Ovary (tissue), 7 donors: ENCODE measurements at regions not wholly inside any gene's neighbourhood (a gene's known extent, or its start where the extent isn't known, plus 50 kb on each side); places are given as distances from the start of the nearest gene placed in this dataset.

Experiments
- DNase-seq, 5 donors: peaks; one replicate each; pipeline ENCODE4 v3.0.0-alpha.2; 2019 to 2020
- H3K27ac ChIP-seq, 2 donors: fragments of 200-600 bp; one replicate each; pipeline versions ENCODE4 v1.5.1 to v1.8.0; 2019 to 2022
- H3K27me3 ChIP-seq: fragments of 200-600 bp; one replicate; pipeline ENCODE4 v1.8.0; 2022
- H3K36me3 ChIP-seq: fragments of 200-600 bp; sonication (generic); one replicate; pipeline ENCODE4 v1.5.1; 2019
- H3K4me1 ChIP-seq: one replicate; pipeline ENCODE4 v1.8.1; 2013; ENCODE audit warnings: mild to moderate bottlenecking, moderate library complexity; ENCODE audit not compliant: insufficient read depth
- H3K4me3 ChIP-seq: fragments of 200-600 bp; sonication (generic); one replicate; pipeline ENCODE4 v1.5.1; 2017
- H3K9me3 ChIP-seq, 2 donors: fragments of 200-600 bp in 1 of 2; sonication (generic) in 1 of 2; one replicate each; pipeline versions ENCODE4 v1.5.1 to v1.8.1; 2013 to 2019; ENCODE audit warnings: mild to moderate bottlenecking in 1 of 2, moderate library complexity in 1 of 2
- EP300 ChIP-seq: sonication (generic); formaldehyde crosslinking; IDR thresholded peaks from one replicate; pipeline ENCODE4 v1.6.1; 2017; ENCODE audit warnings: antibody characterized with exemption
- POLR2A ChIP-seq: fragments of 450-650 bp; IDR thresholded peaks from one replicate; pipeline ENCODE4 v1.6.1; 2017; ENCODE audit warnings: antibody characterized with exemption, mild to moderate bottlenecking, moderate library complexity
- WGBS, 3 donors: extraction: QIAGEN DNeasy Blood & Tissue Kit in 1 of 3; methylation state at CpG; one replicate each; pipeline versions ENCODE4 v1.1.5 to v1.1.7; 2013 to 2017; 5-methylcytosine and 5-hydroxymethylcytosine counted together
- intact Hi-C, 4 donors: fragments of 100-400 bp; cut with DNase I; formaldehyde crosslinking; loops; one replicate each; pipeline versions ENCODE4 v1.11.0 to v1.15.1; 2022 to 2023
- TF ChIP-seq, protein P1 (sequence below), 3 donors: fragments of 450-650 bp in 2 of 3; fragments of 200-600 bp in 1 of 3; IDR thresholded peaks; one replicate each; pipeline versions ENCODE4 v1.5.1 to v1.8.0; 2016 to 2022; ENCODE audit warnings: antibody characterized with exemption in 3 of 3, mild to moderate bottlenecking in 1 of 3
- donor health status: DM: no; HTN: no; CAD: no; lungs with moderate emphysema.
- donor health status: DM: no; HTN: no; CAD: no.
- donor health status: Bipolar disorder and iron deficiency.
- donor health status: DM: no; HTN: no; CAD: no.
- donor health status: DM: yes; HTN: yes; CAD: no.

- no peak for TF ChIP-seq POLR2A
- TF ChIP-seq, protein P1, sequence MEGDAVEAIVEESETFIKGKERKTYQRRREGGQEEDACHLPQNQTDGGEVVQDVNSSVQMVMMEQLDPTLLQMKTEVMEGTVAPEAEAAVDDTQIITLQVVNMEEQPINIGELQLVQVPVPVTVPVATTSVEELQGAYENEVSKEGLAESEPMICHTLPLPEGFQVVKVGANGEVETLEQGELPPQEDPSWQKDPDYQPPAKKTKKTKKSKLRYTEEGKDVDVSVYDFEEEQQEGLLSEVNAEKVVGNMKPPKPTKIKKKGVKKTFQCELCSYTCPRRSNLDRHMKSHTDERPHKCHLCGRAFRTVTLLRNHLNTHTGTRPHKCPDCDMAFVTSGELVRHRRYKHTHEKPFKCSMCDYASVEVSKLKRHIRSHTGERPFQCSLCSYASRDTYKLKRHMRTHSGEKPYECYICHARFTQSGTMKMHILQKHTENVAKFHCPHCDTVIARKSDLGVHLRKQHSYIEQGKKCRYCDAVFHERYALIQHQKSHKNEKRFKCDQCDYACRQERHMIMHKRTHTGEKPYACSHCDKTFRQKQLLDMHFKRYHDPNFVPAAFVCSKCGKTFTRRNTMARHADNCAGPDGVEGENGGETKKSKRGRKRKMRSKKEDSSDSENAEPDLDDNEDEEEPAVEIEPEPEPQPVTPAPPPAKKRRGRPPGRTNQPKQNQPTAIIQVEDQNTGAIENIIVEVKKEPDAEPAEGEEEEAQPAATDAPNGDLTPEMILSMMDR (IDR thresholded peaks at IDR 0.05), result no peak
- TF ChIP-seq EP300, result no peak
Observed at GRCh38 chr14:54207476-54208462, 189.0 kb upstream of the CDKN3 start.

GRCh38 chr14:54208751-54209150 is 188.1 kb upstream of the CDKN3 start:
- Histone ChIP-seq H3K27me3 (no peaks in the 10 kb centered on the region), H3K4me3 (no peak overlapping the region), H3K9me3 (no peaks in the 10 kb centered on the region), H3K36me3 (no peaks in the 10 kb centered on the region), H3K27ac (no peak overlapping the region), H3K4me1 (no peaks in the 10 kb centered on the region)
- no peak for TF ChIP-seq POLR2A
- TF ChIP-seq, protein P1 (IDR thresholded peaks at IDR 0.05), result no peak
- no peak for TF ChIP-seq EP300
- intact Hi-C loops, result no loop called here
- 55 to 65% (median 55%) methylated on average over 2 of the region's 2 CpGs for WGBS, 3 donors
- DNase-seq, result no peak

More at GRCh38 chr14:54207476-54208462, 189.0 kb upstream of the CDKN3 start:
- WGBS, 3 donors, result 55 to 62% (median 56%) methylated on average over 6 of the region's 6 CpGs
- Histone ChIP-seq H3K4me3 (no peak overlapping the region), H3K9me3 (no peaks in the 10 kb centered on the region), H3K27me3 (no peaks in the 10 kb centered on the region), H3K36me3 (no peaks in the 10 kb centered on the region), H3K4me1 (no peaks in the 10 kb centered on the region), H3K27ac (no peak overlapping the region)
- no peak for DNase-seq
- intact Hi-C loops, result no loop called here

DNA sequence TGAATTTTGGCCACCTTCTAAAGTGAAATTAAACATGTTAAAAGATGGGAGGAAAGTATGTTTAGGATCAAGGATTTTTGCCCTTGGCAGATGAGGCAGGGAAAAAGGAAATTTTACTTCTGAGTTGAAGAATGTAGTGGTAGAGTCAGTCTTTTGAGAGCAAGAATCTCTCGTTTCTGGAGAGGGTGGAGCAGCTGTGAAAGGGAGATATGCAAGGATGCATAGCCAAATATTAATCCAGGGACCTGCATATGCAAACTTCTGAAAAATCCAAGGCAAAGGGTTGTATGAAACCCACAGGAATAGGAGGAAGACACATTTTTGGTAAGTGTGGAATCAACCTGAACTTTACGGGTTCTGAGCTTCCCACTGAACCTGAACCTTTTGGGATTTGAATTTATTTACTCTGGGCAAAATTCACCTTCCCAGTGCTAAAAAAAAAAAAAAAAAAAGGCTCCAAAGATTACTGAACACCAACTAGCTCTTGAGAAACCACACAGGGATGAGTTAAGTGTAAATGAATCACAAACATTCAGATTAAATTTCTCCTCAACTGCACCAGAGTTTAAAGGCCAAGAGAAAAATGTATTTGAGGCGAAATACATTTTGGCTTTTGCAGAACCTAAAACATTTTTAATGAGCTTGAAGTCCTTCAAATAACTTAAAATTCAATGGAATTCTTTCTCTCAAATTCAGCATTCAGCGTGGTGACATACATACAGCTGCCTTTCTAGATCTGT is 187.1 kb upstream of the CDKN3 start:
- no peak for DNase-seq
- 22 to 41% (median 29%) methylated on average over 4 of the region's 4 CpGs for WGBS, 3 donors
- intact Hi-C loops, result no loop called here
- no peaks in the 10 kb centered on the region for H3K9me3 ChIP-seq
- H3K4me1 ChIP-seq, result no peaks in the 10 kb centered on the region
- TF ChIP-seq, protein P1 (IDR thresholded peaks at IDR 0.05), result no peak
- TF ChIP-seq POLR2A (no peak), EP300 (no peak)
- no peaks in the 10 kb centered on the region for H3K36me3 ChIP-seq
- no peak overlapping the region for H3K27ac ChIP-seq
- no peaks in the 10 kb centered on the region for H3K27me3 ChIP-seq
- no peak overlapping the region for H3K4me3 ChIP-seq

GRCh38 chr14:54211551-54212308 is 185.1 kb upstream of the CDKN3 start:
- 69 to 86% (median 72%) methylated on average over 5 of the region's 5 CpGs for WGBS, 3 donors
- no peak overlapping the region for H3K27ac ChIP-seq

More at GRCh38 chr14:54211551-54212308, 185.1 kb upstream of the CDKN3 start:
- no peaks in the 10 kb centered on the region for H3K27me3 ChIP-seq
- TF ChIP-seq POLR2A (no peak), EP300 (no peak)
- TF ChIP-seq, protein P1 (IDR thresholded peaks at IDR 0.05), result no peak
- intact Hi-C loops, result no loop called here
- H3K36me3 ChIP-seq, result no peaks in the 10 kb centered on the region
- no peaks in the 10 kb centered on the region for H3K4me1 ChIP-seq
- no peak overlapping the region for H3K4me3 ChIP-seq
- no peaks in the 10 kb centered on the region for H3K9me3 ChIP-seq
- no peak for DNase-seq
